ENCODE measurements at regions not wholly inside any gene's neighbourhood (a gene's known extent, or its start where the extent isn't known, plus 50 kb on each side); places are given as distances from the start of the nearest gene placed in this dataset.

GRCh38 chr10:108086502-108086901 lies 922.0 kb upstream of the SORCS1 start:
- Histone ChIP-seq H3K27ac (replicated peaks in 1 of 4) (no peak overlapping the region), H3K4me1 (no peaks in the 10 kb centered on the region), H3K36me3 (no peaks in the 10 kb centered on the region), H3K4me3 (no peak overlapping the region), H3K9me3 (no peaks in the 10 kb centered on the region), H3K27me3 (no peaks in the 10 kb centered on the region)
- 77% methylated on average over 1 of the region's 1 CpG for WGBS
- intact Hi-C loops (cut with DNase I): no loop called here
- no peak for TF ChIP-seq POLR2AphosphoS5 (IDR thresholded peaks at IDR 0.05)
- no peak for TF ChIP-seq CTCF (IDR thresholded peaks at IDR 0.05)
- TF ChIP-seq POLR2A (IDR thresholded peaks at IDR 0.05; ENCODE audit: low read depth): no peak
- TF ChIP-seq EP300 (IDR thresholded peaks at IDR 0.05): no peak
- DNase-seq (ENCODE audit: extremely low spot score): no peak

GRCh38 chr10:108082596-108082995 lies 918.1 kb upstream of the SORCS1 start:
- Histone ChIP-seq H3K27me3 (no peaks in the 10 kb centered on the region), H3K4me3 (no peak overlapping the region), H3K9me3 (no peaks in the 10 kb centered on the region), H3K27ac (replicated peaks in 1 of 4) (no peak overlapping the region), H3K36me3 (no peaks in the 10 kb centered on the region), H3K4me1 (no peaks in the 10 kb centered on the region)
- WGBS: 80% methylated on average over 1 of the region's 1 CpG
- DNase-seq (ENCODE audit: extremely low spot score): no peak
- intact Hi-C loops (cut with DNase I): no loop called here
- TF ChIP-seq CTCF (IDR thresholded peaks at IDR 0.05): no peak
- TF ChIP-seq POLR2A (IDR thresholded peaks at IDR 0.05; ENCODE audit: low read depth): no peak
- no peak for TF ChIP-seq POLR2AphosphoS5 (IDR thresholded peaks at IDR 0.05)
- no peak for TF ChIP-seq EP300 (IDR thresholded peaks at IDR 0.05)

GRCh38 chr10:108078263-108078662 lies 913.8 kb upstream of the SORCS1 start:
- 77% methylated on average over 2 of the region's 2 CpGs for WGBS
- intact Hi-C loops (cut with DNase I): no loop called here

GRCh38 chr10:108072466-108072865 lies 908.0 kb upstream of the SORCS1 start:
- Histone ChIP-seq H3K27me3 (no peaks in the 10 kb centered on the region), H3K9me3 (no peaks in the 10 kb centered on the region), H3K36me3 (no peaks in the 10 kb centered on the region), H3K4me1 (no peaks in the 10 kb centered on the region), H3K4me3 (no peak overlapping the region), H3K27ac (replicated peaks in 1 of 4) (no peak overlapping the region)
- 98% methylated on average over 3 of the region's 3 CpGs for WGBS
- no peak for TF ChIP-seq POLR2A (IDR thresholded peaks at IDR 0.05; ENCODE audit: low read depth)
- TF ChIP-seq EP300 (IDR thresholded peaks at IDR 0.05): no peak
- no peak for TF ChIP-seq CTCF (IDR thresholded peaks at IDR 0.05)
- TF ChIP-seq POLR2AphosphoS5 (IDR thresholded peaks at IDR 0.05): no peak
- intact Hi-C loops (cut with DNase I): no loop called here
- DNase-seq (ENCODE audit: extremely low spot score): no peak

More at GRCh38 chr10:108078263-108078662, 913.8 kb upstream of the SORCS1 start:
- no peak overlapping the region for H3K27ac ChIP-seq (replicated peaks in 1 of 4)
- H3K4me1 ChIP-seq: no peaks in the 10 kb centered on the region
- no peak overlapping the region for H3K4me3 ChIP-seq
- TF ChIP-seq POLR2AphosphoS5 (IDR thresholded peaks at IDR 0.05) (no peak), CTCF (IDR thresholded peaks at IDR 0.05) (no peak), EP300 (IDR thresholded peaks at IDR 0.05) (no peak), POLR2A (IDR thresholded peaks at IDR 0.05; ENCODE audit: low read depth) (no peak)
- no peaks in the 10 kb centered on the region for H3K27me3 ChIP-seq
- H3K36me3 ChIP-seq: no peaks in the 10 kb centered on the region
- no peak for DNase-seq (ENCODE audit: extremely low spot score)
- H3K9me3 ChIP-seq: no peaks in the 10 kb centered on the region

GRCh38 chr10:108070789-108071188 lies 906.3 kb upstream of the SORCS1 start:
- Histone ChIP-seq H3K27ac (replicated peaks in 1 of 4) (no peak overlapping the region), H3K4me1 (no peaks in the 10 kb centered on the region), H3K4me3 (no peak overlapping the region), H3K27me3 (no peaks in the 10 kb centered on the region), H3K9me3 (no peaks in the 10 kb centered on the region), H3K36me3 (no peaks in the 10 kb centered on the region)
- 79% methylated on average over 2 of the region's 2 CpGs for WGBS
- intact Hi-C loops (cut with DNase I): no loop called here
- no peak for DNase-seq (ENCODE audit: extremely low spot score)
- TF ChIP-seq POLR2A (IDR thresholded peaks at IDR 0.05; ENCODE audit: low read depth) (no peak), CTCF (IDR thresholded peaks at IDR 0.05) (no peak), EP300 (IDR thresholded peaks at IDR 0.05) (no peak), POLR2AphosphoS5 (IDR thresholded peaks at IDR 0.05) (no peak)
